Immature natural killer cell (primary cell): ENCODE measurements at regions not wholly inside any gene's neighbourhood (a gene's known extent, or its start where the extent isn't known, plus 50 kb on each side); places are given as distances from the start of the nearest gene placed in this dataset.

Experiments used
- DNase-seq, 3 donors: peaks; one replicate each; pipeline ENCODE4 v3.0.0; 2022; ENCODE audit warnings: mixed read lengths in 1 of 3
- H3K27ac Mint-ChIP-seq, 6 donors: one replicate each; pipeline ENCODE4 v1.8.0; 2020; ENCODE audit warnings: mixed read lengths in 6 of 6, mild to moderate bottlenecking in 5 of 6, inconsistent platforms in 4 of 6, moderate library complexity in 3 of 6
- H3K27me3 Mint-ChIP-seq, 3 donors: one replicate each; pipeline ENCODE4 v1.8.0; 2020 to 2021; ENCODE audit warnings: low read depth in 3 of 3, mild to moderate bottlenecking in 3 of 3, mixed read lengths in 3 of 3, moderate library complexity in 3 of 3, inconsistent platforms in 1 of 3
- H3K36me3 Mint-ChIP-seq, 3 donors: one replicate each; pipeline ENCODE4 v1.8.0; 2020; ENCODE audit warnings: mixed read lengths in 3 of 3, inconsistent platforms in 2 of 3, mild to moderate bottlenecking in 2 of 3
- H3K4me1 Mint-ChIP-seq, 2 donors: one replicate each; pipeline ENCODE4 v1.8.0; 2020; ENCODE audit warnings: inconsistent platforms in 2 of 2, mild to moderate bottlenecking in 2 of 2, mixed read lengths in 2 of 2, moderate library complexity in 1 of 2
- H3K4me3 Mint-ChIP-seq, 5 donors: one replicate each; pipeline ENCODE4 v1.8.0; 2020; ENCODE audit warnings: mild to moderate bottlenecking in 5 of 5, mixed read lengths in 5 of 5, inconsistent platforms in 3 of 5, moderate library complexity in 3 of 5
- H3K9me3 Mint-ChIP-seq, 6 donors: one replicate each; pipeline ENCODE4 v1.8.0; 2020; ENCODE audit warnings: mild to moderate bottlenecking in 6 of 6, mixed read lengths in 6 of 6, inconsistent platforms in 4 of 6, moderate library complexity in 3 of 6

GRCh38 chr4:136865526-136865925, 666.8 kb downstream of the PCDH18 start:
- Mint-ChIP-seq H3K27me3 (no peaks in the 10 kb centered on the region), H3K4me3 (no peak overlapping the region), H3K4me1 (no peaks in the 10 kb centered on the region), H3K27ac (no peak overlapping the region), H3K36me3 (no peaks in the 10 kb centered on the region), H3K9me3 (peaks cover 0 to 3% (median 0%) of the 10 kb centered on the region in 6 donors)
- DNase-seq = no peak

GRCh38 chr4:136864604-136865185, 667.6 kb downstream of the PCDH18 start:
- Mint-ChIP-seq H3K27ac (no peak overlapping the region), H3K36me3 (no peaks in the 10 kb centered on the region), H3K27me3 (no peaks in the 10 kb centered on the region), H3K9me3 (peaks cover 0 to 3% (median 0%) of the 10 kb centered on the region in 6 donors), H3K4me1 (no peaks in the 10 kb centered on the region), H3K4me3 (no peak overlapping the region)
- peak; percentile 5 to 38 (median 24) for DNase-seq

GRCh38 chr4:136863756-136864155, 668.5 kb downstream of the PCDH18 start:
- no peak overlapping the region for H3K4me3 Mint-ChIP-seq

GRCh38 chr4:136862653-136863052, 669.6 kb downstream of the PCDH18 start:
- no peak overlapping the region for H3K4me3 Mint-ChIP-seq
- no peak for DNase-seq
- H3K27me3 Mint-ChIP-seq = no peaks in the 10 kb centered on the region
- peaks cover 0 to 3% (median 0%) of the 10 kb centered on the region in 6 donors for H3K9me3 Mint-ChIP-seq
- H3K4me1 Mint-ChIP-seq = no peaks in the 10 kb centered on the region
- no peak overlapping the region for H3K27ac Mint-ChIP-seq
- no peaks in the 10 kb centered on the region for H3K36me3 Mint-ChIP-seq

More at GRCh38 chr4:136863756-136864155, 668.5 kb downstream of the PCDH18 start:
- Mint-ChIP-seq H3K36me3 (no peaks in the 10 kb centered on the region), H3K27me3 (no peaks in the 10 kb centered on the region), H3K27ac (peak overlapping the region in 2 of 6 donors; percentile 46 to 51), H3K4me1 (no peaks in the 10 kb centered on the region), H3K9me3 (peaks cover 0 to 3% (median 0%) of the 10 kb centered on the region in 6 donors)
- DNase-seq = no peak

GRCh38 chr4:136861091-136861490, 671.2 kb downstream of the PCDH18 start:
- peaks cover 0 to 8% (median 0%) of the 10 kb centered on the region in 6 donors for H3K9me3 Mint-ChIP-seq
- H3K27me3 Mint-ChIP-seq = peaks cover 0 to 2% (median 0%) of the 10 kb centered on the region in 3 donors
- no peaks in the 10 kb centered on the region for H3K36me3 Mint-ChIP-seq
- no peak for DNase-seq
- H3K4me1 Mint-ChIP-seq = no peaks in the 10 kb centered on the region
- no peak overlapping the region for H3K27ac Mint-ChIP-seq
- H3K4me3 Mint-ChIP-seq = no peak overlapping the region

GRCh38 chr4:136858903-136859302, 673.4 kb downstream of the PCDH18 start:
- H3K27me3 Mint-ChIP-seq = peaks cover 0 to 2% (median 2%) of the 10 kb centered on the region in 3 donors
- H3K4me3 Mint-ChIP-seq = no peak overlapping the region
- H3K36me3 Mint-ChIP-seq = no peaks in the 10 kb centered on the region
- no peaks in the 10 kb centered on the region for H3K4me1 Mint-ChIP-seq
- H3K27ac Mint-ChIP-seq = no peak overlapping the region
- DNase-seq = no peak
- peaks cover 2 to 22% (median 6%) of the 10 kb centered on the region in 6 donors for H3K9me3 Mint-ChIP-seq

GRCh38 chr4:136855886-136856285, 676.4 kb downstream of the PCDH18 start:
- H3K27ac Mint-ChIP-seq = no peak overlapping the region
- no peaks in the 10 kb centered on the region for H3K4me1 Mint-ChIP-seq
- no peak for DNase-seq
- no peaks in the 10 kb centered on the region for H3K36me3 Mint-ChIP-seq
- no peak overlapping the region for H3K4me3 Mint-ChIP-seq
- peaks cover 2 to 22% (median 7%) of the 10 kb centered on the region in 6 donors for H3K9me3 Mint-ChIP-seq
- peaks cover 0 to 2% (median 2%) of the 10 kb centered on the region in 3 donors for H3K27me3 Mint-ChIP-seq

- H3K9me3 Mint-ChIP-seq = peaks cover 7 to 39% (median 22%) of the 10 kb centered on the region in 6 donors
- no peaks in the 10 kb centered on the region for H3K4me1 Mint-ChIP-seq
- H3K4me3 Mint-ChIP-seq = no peak overlapping the region
- DNase-seq = no peak
- H3K27me3 Mint-ChIP-seq = peaks cover under 1 to 4% (median 2%) of the 10 kb centered on the region in 3 donors
- peaks cover 0 to 3% (median 0%) of the 10 kb centered on the region in 3 donors for H3K36me3 Mint-ChIP-seq
- no peak overlapping the region for H3K27ac Mint-ChIP-seq
Observed at GRCh38 chr4:136850446-136850845, 681.8 kb downstream of the PCDH18 start.

- DNase-seq = no peak
- no peak overlapping the region for H3K4me3 Mint-ChIP-seq
- H3K36me3 Mint-ChIP-seq = peaks cover 0 to 3% (median 0%) of the 10 kb centered on the region in 3 donors
- peaks cover 2 to 3% (median 3%) of the 10 kb centered on the region in 3 donors for H3K27me3 Mint-ChIP-seq
- no peak overlapping the region for H3K27ac Mint-ChIP-seq
- peaks cover 11 to 40% (median 25%) of the 10 kb centered on the region in 6 donors for H3K9me3 Mint-ChIP-seq
- H3K4me1 Mint-ChIP-seq = no peaks in the 10 kb centered on the region
Observed at GRCh38 chr4:136847881-136848621, 684.2 kb downstream of the PCDH18 start.

- no peaks in the 10 kb centered on the region for H3K36me3 Mint-ChIP-seq
- H3K27ac Mint-ChIP-seq = no peak overlapping the region
- H3K27me3 Mint-ChIP-seq = peaks cover 2 to 6% (median 3%) of the 10 kb centered on the region in 3 donors
- no peaks in the 10 kb centered on the region for H3K4me1 Mint-ChIP-seq
- peaks cover 5 to 32% (median 17%) of the 10 kb centered on the region in 6 donors for H3K9me3 Mint-ChIP-seq
- H3K4me3 Mint-ChIP-seq = no peak overlapping the region
- DNase-seq = no peak
Observed at GRCh38 chr4:136841526-136841925, 690.8 kb downstream of the PCDH18 start.

GRCh38 chr4:136838607-136839006, 693.7 kb downstream of the PCDH18 start:
- Mint-ChIP-seq H3K27me3 (peaks cover 0 to 5% (median 0%) of the 10 kb centered on the region in 3 donors), H3K27ac (no peak overlapping the region), H3K36me3 (no peaks in the 10 kb centered on the region), H3K4me3 (no peak overlapping the region), H3K4me1 (no peaks in the 10 kb centered on the region), H3K9me3 (peaks cover 4 to 17% (median 10%) of the 10 kb centered on the region in 6 donors)
- no peak for DNase-seq

GRCh38 chr4:136831553-136831952, 700.7 kb downstream of the PCDH18 start:
- no peaks in the 10 kb centered on the region for H3K4me1 Mint-ChIP-seq
- H3K27me3 Mint-ChIP-seq = peaks cover 0 to 4% (median 0%) of the 10 kb centered on the region in 3 donors
- DNase-seq = no peak
- no peaks in the 10 kb centered on the region for H3K36me3 Mint-ChIP-seq
- H3K27ac Mint-ChIP-seq = no peak overlapping the region
- peaks cover 0 to 10% (median 5%) of the 10 kb centered on the region in 6 donors for H3K9me3 Mint-ChIP-seq
- H3K4me3 Mint-ChIP-seq = no peak overlapping the region

GRCh38 chr4:136829280-136829679, 703.0 kb downstream of the PCDH18 start:
- no peaks in the 10 kb centered on the region for H3K4me1 Mint-ChIP-seq
- H3K27ac Mint-ChIP-seq = no peak overlapping the region
- peaks cover 0 to 4% (median 2%) of the 10 kb centered on the region in 3 donors for H3K27me3 Mint-ChIP-seq
- peaks cover 0 to 10% (median 1%) of the 10 kb centered on the region in 6 donors for H3K9me3 Mint-ChIP-seq
- H3K4me3 Mint-ChIP-seq = no peak overlapping the region
- H3K36me3 Mint-ChIP-seq = no peaks in the 10 kb centered on the region
- no peak for DNase-seq

GRCh38 chr4:136823020-136823419, 709.3 kb downstream of the PCDH18 start:
- H3K9me3 Mint-ChIP-seq = peaks cover 0 to 12% (median 2%) of the 10 kb centered on the region in 6 donors
- H3K27me3 Mint-ChIP-seq = peaks cover 0 to 2% (median 0%) of the 10 kb centered on the region in 3 donors
- no peak for DNase-seq
- no peak overlapping the region for H3K27ac Mint-ChIP-seq
- no peak overlapping the region for H3K4me3 Mint-ChIP-seq
- H3K36me3 Mint-ChIP-seq = no peaks in the 10 kb centered on the region
- H3K4me1 Mint-ChIP-seq = no peaks in the 10 kb centered on the region
